OCI-LY1 (cell line): ENCODE measurements at regions not wholly inside any gene's neighbourhood (a gene's known extent, or its start where the extent isn't known, plus 50 kb on each side); places are given as distances from the start of the nearest gene placed in this dataset.

Experiments used
- CTCF ChIP-seq: fragments of 200-600 bp; sonication (generic), shearing (Covaris generic); IDR thresholded peaks from 2 replicates; pipeline ENCODE4 v1.5.1; 2017; ENCODE audit warnings: mild to moderate bottlenecking, antibody characterized with exemption, low read length, moderate library complexity, mixed read lengths
- EZH2 ChIP-seq: fragments of 200-600 bp; sonication (generic), shearing (Covaris generic); IDR thresholded peaks from 2 replicates; pipeline ENCODE4 v1.8.0; 2017; ENCODE audit warnings: borderline replicate concordance, mixed run types, mild to moderate bottlenecking, antibody characterized with exemption, low read length, moderate library complexity, mixed read lengths

GRCh38 chr16:8355675-8356074 is 234.6 kb downstream of the TMEM114 start:
- peak; percentile 31; the same call in 1 of the 2 replicates for TF ChIP-seq CTCF
- TF ChIP-seq EZH2: no peak
